ENCODE measurements at regions not wholly inside any gene's neighbourhood (a gene's known extent, or its start where the extent isn't known, plus 50 kb on each side); places are given as distances from the start of the nearest gene placed in this dataset.

DNA sequence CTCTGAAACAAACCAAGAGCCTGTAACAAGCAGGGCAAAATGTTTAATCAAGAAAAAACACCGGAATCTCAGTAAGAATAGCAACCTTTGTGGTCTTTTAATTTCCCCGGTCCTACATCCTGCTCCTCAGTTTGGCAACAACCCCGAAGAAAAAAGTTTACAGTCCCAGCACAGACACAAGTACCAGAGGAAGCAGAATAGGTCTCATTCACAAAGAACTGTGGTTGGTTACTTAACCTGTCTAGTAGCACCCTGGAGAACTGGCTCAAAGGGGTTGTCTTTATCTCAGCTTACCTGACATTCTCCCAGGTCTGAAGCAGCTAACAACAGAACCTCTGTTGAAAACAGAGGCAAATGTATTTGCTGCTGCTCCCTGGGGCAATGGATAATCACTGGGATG, 399.3 kb downstream of the AJAP1 start:
- Histone ChIP-seq H3K36me3 (ENCODE audit: insufficient read depth, low read length) (no peaks in the 10 kb centered on the region), H3K79me2 (ENCODE audit: insufficient read depth, low read length) (no peaks in the 10 kb centered on the region), H3K4me2 (ENCODE audit: insufficient read depth, low read length) (no peak overlapping the region), H4K20me1 (ENCODE audit: insufficient read depth, low read length) (no peaks in the 10 kb centered on the region), H3K4me3 (ENCODE audit: insufficient read depth, low read length) (no peak overlapping the region), H3K27me3 (ENCODE audit: insufficient read depth, low read length) (no peaks in the 10 kb centered on the region), H3K4me1 (ENCODE audit: insufficient read depth, low read length) (no peaks in the 10 kb centered on the region), H3K27ac (ENCODE audit: low read depth, low read length) (no peak overlapping the region), H2AFZ (ENCODE audit: low read length) (no peak overlapping the region), H3K9me3 (ENCODE audit: low read depth, low read length) (no peaks in the 10 kb centered on the region)
- TF ChIP-seq, protein P1, sequence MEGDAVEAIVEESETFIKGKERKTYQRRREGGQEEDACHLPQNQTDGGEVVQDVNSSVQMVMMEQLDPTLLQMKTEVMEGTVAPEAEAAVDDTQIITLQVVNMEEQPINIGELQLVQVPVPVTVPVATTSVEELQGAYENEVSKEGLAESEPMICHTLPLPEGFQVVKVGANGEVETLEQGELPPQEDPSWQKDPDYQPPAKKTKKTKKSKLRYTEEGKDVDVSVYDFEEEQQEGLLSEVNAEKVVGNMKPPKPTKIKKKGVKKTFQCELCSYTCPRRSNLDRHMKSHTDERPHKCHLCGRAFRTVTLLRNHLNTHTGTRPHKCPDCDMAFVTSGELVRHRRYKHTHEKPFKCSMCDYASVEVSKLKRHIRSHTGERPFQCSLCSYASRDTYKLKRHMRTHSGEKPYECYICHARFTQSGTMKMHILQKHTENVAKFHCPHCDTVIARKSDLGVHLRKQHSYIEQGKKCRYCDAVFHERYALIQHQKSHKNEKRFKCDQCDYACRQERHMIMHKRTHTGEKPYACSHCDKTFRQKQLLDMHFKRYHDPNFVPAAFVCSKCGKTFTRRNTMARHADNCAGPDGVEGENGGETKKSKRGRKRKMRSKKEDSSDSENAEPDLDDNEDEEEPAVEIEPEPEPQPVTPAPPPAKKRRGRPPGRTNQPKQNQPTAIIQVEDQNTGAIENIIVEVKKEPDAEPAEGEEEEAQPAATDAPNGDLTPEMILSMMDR (IDR thresholded peaks at IDR 0.05; ENCODE audit: extremely low read depth, low read depth, low read length): no peak
- DNase-seq (ENCODE audit: insufficient read length, low spot score, missing footprints): no peak

DNA sequence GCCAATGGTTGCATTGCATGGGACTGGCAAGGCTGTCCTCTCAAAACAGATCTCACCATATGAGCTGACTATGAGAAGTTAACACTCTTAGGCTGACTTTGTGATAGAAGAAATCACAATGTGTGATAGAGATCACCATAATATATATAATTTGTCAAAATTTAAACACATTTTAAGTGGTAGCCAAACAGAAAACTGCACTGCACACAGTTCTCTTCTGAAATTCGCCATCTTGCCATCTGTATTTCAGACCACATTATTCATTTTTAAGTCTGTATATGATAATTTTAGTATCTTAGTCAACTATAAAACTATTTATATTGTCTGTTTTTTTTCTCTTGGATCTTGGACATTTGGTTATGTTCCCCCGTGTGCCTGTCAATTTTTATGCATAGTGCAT, 374.7 kb downstream of the AJAP1 start:
- no peaks in the 10 kb centered on the region for H3K4me1 ChIP-seq (ENCODE audit: insufficient read depth, low read length)
- H3K9me3 ChIP-seq (ENCODE audit: low read depth, low read length): no peaks in the 10 kb centered on the region
- no peak overlapping the region for H2AFZ ChIP-seq (ENCODE audit: low read length)
- no peaks in the 10 kb centered on the region for H3K79me2 ChIP-seq (ENCODE audit: insufficient read depth, low read length)
- no peak overlapping the region for H3K4me2 ChIP-seq (ENCODE audit: insufficient read depth, low read length)
- no peak overlapping the region for H3K27ac ChIP-seq (ENCODE audit: low read depth, low read length)
- no peaks in the 10 kb centered on the region for H3K27me3 ChIP-seq (ENCODE audit: insufficient read depth, low read length)
- TF ChIP-seq, protein P1 (IDR thresholded peaks at IDR 0.05; ENCODE audit: extremely low read depth, low read depth, low read length): no peak
- no peaks in the 10 kb centered on the region for H3K36me3 ChIP-seq (ENCODE audit: insufficient read depth, low read length)
- no peaks in the 10 kb centered on the region for H4K20me1 ChIP-seq (ENCODE audit: insufficient read depth, low read length)
- H3K4me3 ChIP-seq (ENCODE audit: insufficient read depth, low read length): no peak overlapping the region
- DNase-seq (ENCODE audit: insufficient read length, low spot score, missing footprints): no peak

DNA sequence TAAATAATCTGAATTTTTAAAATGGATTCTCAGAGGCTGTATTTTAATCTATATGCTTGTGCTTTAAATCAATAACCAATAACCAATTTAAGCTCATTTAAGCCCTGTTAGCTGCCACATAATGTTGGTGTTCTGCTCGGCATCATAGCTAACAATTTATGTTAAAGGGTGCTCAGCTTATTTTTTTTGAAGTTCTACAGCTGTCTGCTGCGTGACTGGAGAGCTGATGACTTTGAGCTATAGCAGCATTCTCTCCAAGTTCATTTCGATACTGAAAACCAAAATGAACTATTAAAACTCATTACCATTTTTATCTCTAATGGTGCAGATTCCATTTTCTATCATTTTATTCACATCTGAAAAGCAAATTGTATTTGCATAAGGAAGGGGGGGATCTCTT, 357.8 kb downstream of the AJAP1 start:
- no peaks in the 10 kb centered on the region for H3K79me2 ChIP-seq (ENCODE audit: insufficient read depth, low read length)
- H3K27me3 ChIP-seq (ENCODE audit: insufficient read depth, low read length): no peaks in the 10 kb centered on the region
- DNase-seq (ENCODE audit: insufficient read length, low spot score, missing footprints): no peak
- H2AFZ ChIP-seq (ENCODE audit: low read length): no peak overlapping the region
- H3K27ac ChIP-seq (ENCODE audit: low read depth, low read length): no peak overlapping the region
- no peaks in the 10 kb centered on the region for H3K36me3 ChIP-seq (ENCODE audit: insufficient read depth, low read length)
- no peak overlapping the region for H3K4me2 ChIP-seq (ENCODE audit: insufficient read depth, low read length)
- TF ChIP-seq, protein P1 (IDR thresholded peaks at IDR 0.05; ENCODE audit: extremely low read depth, low read depth, low read length): no peak
- H3K9me3 ChIP-seq (ENCODE audit: low read depth, low read length): peaks cover 2% of the 10 kb centered on the region
- no peaks in the 10 kb centered on the region for H3K4me1 ChIP-seq (ENCODE audit: insufficient read depth, low read length)
- H3K4me3 ChIP-seq (ENCODE audit: insufficient read depth, low read length): no peak overlapping the region
- no peaks in the 10 kb centered on the region for H4K20me1 ChIP-seq (ENCODE audit: insufficient read depth, low read length)

DNA sequence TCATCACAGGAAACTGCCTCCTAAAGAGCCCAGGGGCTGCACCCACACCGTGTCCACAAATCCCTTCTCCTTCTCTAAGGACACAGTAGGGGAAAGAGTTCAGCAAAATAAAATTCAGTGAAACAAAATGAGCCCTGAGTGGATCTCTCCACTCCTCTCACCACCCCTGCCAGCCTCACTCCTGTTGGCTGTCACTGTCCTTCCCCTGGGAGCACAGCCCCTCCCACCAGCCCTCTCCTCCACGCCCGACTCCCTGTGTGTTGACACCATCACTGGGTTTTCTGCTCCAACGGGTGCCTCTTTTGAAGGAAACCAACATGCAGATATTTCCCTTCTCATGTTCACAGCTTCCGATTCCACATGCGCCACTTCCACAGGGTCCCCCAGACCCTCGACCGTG, 356.2 kb downstream of the AJAP1 start:
- Histone ChIP-seq H3K27me3 (ENCODE audit: insufficient read depth, low read length) (no peaks in the 10 kb centered on the region), H3K36me3 (ENCODE audit: insufficient read depth, low read length) (no peaks in the 10 kb centered on the region), H3K4me3 (ENCODE audit: insufficient read depth, low read length) (no peak overlapping the region), H2AFZ (ENCODE audit: low read length) (no peak overlapping the region), H3K4me2 (ENCODE audit: insufficient read depth, low read length) (no peak overlapping the region), H3K4me1 (ENCODE audit: insufficient read depth, low read length) (no peaks in the 10 kb centered on the region), H4K20me1 (ENCODE audit: insufficient read depth, low read length) (no peaks in the 10 kb centered on the region), H3K9me3 (ENCODE audit: low read depth, low read length) (peaks cover 2% of the 10 kb centered on the region), H3K27ac (ENCODE audit: low read depth, low read length) (no peak overlapping the region), H3K79me2 (ENCODE audit: insufficient read depth, low read length) (no peaks in the 10 kb centered on the region)
- no peak for DNase-seq (ENCODE audit: insufficient read length, low spot score, missing footprints)
- TF ChIP-seq, protein P1 (IDR thresholded peaks at IDR 0.05; ENCODE audit: extremely low read depth, low read depth, low read length): no peak
